Muscle layer of colon (tissue), 2 donors: ENCODE measurements at regions not wholly inside any gene's neighbourhood (a gene's known extent, or its start where the extent isn't known, plus 50 kb on each side); places are given as distances from the start of the nearest gene placed in this dataset.

Source experiments
- H3K27ac ChIP-seq: one replicate; pipeline ENCODE4 v1.7.0; 2013; ENCODE audit warnings: low read depth, mild to moderate bottlenecking, low read length, moderate library complexity
- H3K27me3 ChIP-seq, 2 donors: one replicate each; pipeline ENCODE4 v1.7.0; 2013; ENCODE audit warnings: low read length in 2 of 2, mild to moderate bottlenecking in 2 of 2; ENCODE audit not compliant: insufficient read depth in 2 of 2, control insufficient read depth in 1 of 2
- H3K36me3 ChIP-seq: one replicate; pipeline ENCODE4 v1.7.0; 2013; ENCODE audit warnings: mild to moderate bottlenecking, low read length; ENCODE audit not compliant: insufficient read depth
- H3K4me1 ChIP-seq: one replicate; pipeline ENCODE4 v1.7.0; 2013; ENCODE audit warnings: mild to moderate bottlenecking, low read length; ENCODE audit not compliant: insufficient read depth
- H3K4me3 ChIP-seq, 2 donors: one replicate each; pipeline ENCODE4 v1.7.0; 2013; ENCODE audit warnings: low read length in 2 of 2, low read depth in 1 of 2, mild to moderate bottlenecking in 1 of 2, moderate library complexity in 1 of 2
- H3K9ac ChIP-seq: one replicate; pipeline ENCODE4 v1.7.0; 2013; ENCODE audit warnings: low read length
- H3K9me3 ChIP-seq: one replicate; pipeline ENCODE4 v1.7.0; 2013; ENCODE audit warnings: mild to moderate bottlenecking, low read length
- donor health status: abdominal sarcoma.
- donor health status: Adenocarcinoma of cecum.

DNA sequence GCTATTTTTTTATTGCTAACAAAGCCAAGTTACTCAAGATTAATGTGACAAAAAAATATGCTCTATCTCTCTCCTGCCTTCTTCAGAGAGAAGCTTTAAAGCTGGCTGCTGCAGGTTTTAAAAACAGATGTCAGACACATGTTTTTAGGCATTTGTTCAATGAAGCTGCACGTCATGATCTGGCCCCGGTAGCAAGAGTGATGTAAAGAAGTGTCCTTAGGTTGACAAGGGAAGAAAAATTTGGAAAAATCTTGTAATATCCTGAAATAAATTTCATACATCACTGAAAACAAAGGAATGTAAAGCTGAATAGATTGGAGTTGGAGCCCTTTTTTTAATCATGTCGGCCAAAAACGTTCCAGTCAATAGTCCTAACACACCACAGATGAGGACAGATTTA lies 531.4 kb upstream of the NBEA start:
- H3K36me3 ChIP-seq = no peaks in the 10 kb centered on the region
- no peak overlapping the region for H3K9ac ChIP-seq
- no peak overlapping the region for H3K4me3 ChIP-seq
- H3K27me3 ChIP-seq = no peaks in the 10 kb centered on the region
- H3K9me3 ChIP-seq = no peaks in the 10 kb centered on the region
- H3K4me1 ChIP-seq = no peaks in the 10 kb centered on the region
- no peak overlapping the region for H3K27ac ChIP-seq

GRCh38 chr13:34411177-34411576 lies 530.9 kb upstream of the NBEA start:
- no peaks in the 10 kb centered on the region for H3K4me1 ChIP-seq
- no peaks in the 10 kb centered on the region for H3K36me3 ChIP-seq
- H3K27ac ChIP-seq = no peak overlapping the region
- H3K9me3 ChIP-seq = no peaks in the 10 kb centered on the region
- H3K4me3 ChIP-seq = no peak overlapping the region
- no peak overlapping the region for H3K9ac ChIP-seq
- no peaks in the 10 kb centered on the region for H3K27me3 ChIP-seq

GRCh38 chr13:34411894-34412293 lies 530.2 kb upstream of the NBEA start:
- H3K4me3 ChIP-seq = no peak overlapping the region
- H3K9me3 ChIP-seq = no peaks in the 10 kb centered on the region
- no peaks in the 10 kb centered on the region for H3K27me3 ChIP-seq
- H3K27ac ChIP-seq = no peak overlapping the region
- no peaks in the 10 kb centered on the region for H3K36me3 ChIP-seq
- H3K4me1 ChIP-seq = no peaks in the 10 kb centered on the region
- H3K9ac ChIP-seq = no peak overlapping the region

DNA sequence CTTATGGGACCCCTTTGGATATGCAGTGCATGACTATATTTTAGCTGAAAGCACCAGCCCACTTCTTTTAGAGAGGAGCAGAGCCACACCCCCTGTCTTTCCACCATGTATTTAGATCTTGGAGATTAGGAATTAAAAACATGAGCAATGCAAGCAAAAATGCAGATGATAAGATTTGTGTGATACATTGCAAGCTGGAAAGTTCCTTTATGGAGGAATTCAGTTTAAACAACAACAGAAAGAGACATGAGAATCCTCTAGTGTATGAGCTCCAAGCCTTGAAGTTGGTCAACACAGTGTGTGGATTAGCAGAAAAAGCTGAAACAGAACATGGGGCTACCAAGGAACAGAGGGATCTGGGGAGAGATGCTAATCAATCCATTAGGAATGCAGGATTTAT lies 529.8 kb upstream of the NBEA start:
- Histone ChIP-seq H3K9ac (no peak overlapping the region), H3K4me3 (no peak overlapping the region), H3K27me3 (no peaks in the 10 kb centered on the region), H3K9me3 (no peaks in the 10 kb centered on the region), H3K4me1 (no peaks in the 10 kb centered on the region), H3K36me3 (no peaks in the 10 kb centered on the region), H3K27ac (no peak overlapping the region)

GRCh38 chr13:34412817-34413375 lies 529.2 kb upstream of the NBEA start:
- Histone ChIP-seq H3K36me3 (no peaks in the 10 kb centered on the region), H3K9ac (no peak overlapping the region), H3K4me1 (no peaks in the 10 kb centered on the region), H3K4me3 (no peak overlapping the region), H3K27me3 (no peaks in the 10 kb centered on the region), H3K9me3 (no peaks in the 10 kb centered on the region), H3K27ac (no peak overlapping the region)

- Histone ChIP-seq H3K27me3 (no peaks in the 10 kb centered on the region), H3K9me3 (no peaks in the 10 kb centered on the region), H3K36me3 (no peaks in the 10 kb centered on the region), H3K4me1 (no peaks in the 10 kb centered on the region), H3K27ac (no peak overlapping the region), H3K9ac (no peak overlapping the region), H3K4me3 (no peak overlapping the region)
Measured at GRCh38 chr13:34413538-34414210, 528.4 kb upstream of the NBEA start.

GRCh38 chr13:34414616-34415015 lies 527.5 kb upstream of the NBEA start:
- no peaks in the 10 kb centered on the region for H3K27me3 ChIP-seq
- no peaks in the 10 kb centered on the region for H3K9me3 ChIP-seq
- H3K27ac ChIP-seq = no peak overlapping the region
- H3K36me3 ChIP-seq = no peaks in the 10 kb centered on the region
- H3K4me3 ChIP-seq = no peak overlapping the region
- H3K9ac ChIP-seq = no peak overlapping the region
- no peaks in the 10 kb centered on the region for H3K4me1 ChIP-seq

- no peaks in the 10 kb centered on the region for H3K36me3 ChIP-seq
- H3K4me1 ChIP-seq = no peaks in the 10 kb centered on the region
- H3K9me3 ChIP-seq = no peaks in the 10 kb centered on the region
- no peaks in the 10 kb centered on the region for H3K27me3 ChIP-seq
- no peak overlapping the region for H3K27ac ChIP-seq
- no peak overlapping the region for H3K4me3 ChIP-seq
- no peak overlapping the region for H3K9ac ChIP-seq
Measured at GRCh38 chr13:34416971-34417380, 525.1 kb upstream of the NBEA start.

DNA sequence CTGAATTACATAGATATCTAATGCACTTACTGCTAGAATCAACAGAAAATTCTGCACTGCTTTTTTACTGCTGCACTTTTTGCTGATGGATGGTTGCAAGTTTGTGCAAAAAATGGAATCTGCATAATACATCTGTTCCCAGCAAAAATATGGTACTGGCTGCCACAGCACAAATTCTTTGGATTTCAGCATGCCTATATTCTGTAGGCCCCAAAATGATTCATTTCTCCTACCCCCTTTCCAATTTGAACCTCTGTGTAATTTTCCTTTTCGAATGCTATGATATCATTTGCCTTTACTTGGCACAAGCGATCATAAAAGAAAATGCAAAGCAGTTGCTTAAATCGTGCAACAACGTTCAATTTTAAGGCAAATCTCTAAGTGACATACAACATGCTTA lies 524.2 kb upstream of the NBEA start:
- Histone ChIP-seq H3K9ac (no peak overlapping the region), H3K27ac (no peak overlapping the region), H3K4me3 (no peak overlapping the region), H3K4me1 (no peaks in the 10 kb centered on the region), H3K9me3 (no peaks in the 10 kb centered on the region), H3K27me3 (no peaks in the 10 kb centered on the region), H3K36me3 (no peaks in the 10 kb centered on the region)

DNA sequence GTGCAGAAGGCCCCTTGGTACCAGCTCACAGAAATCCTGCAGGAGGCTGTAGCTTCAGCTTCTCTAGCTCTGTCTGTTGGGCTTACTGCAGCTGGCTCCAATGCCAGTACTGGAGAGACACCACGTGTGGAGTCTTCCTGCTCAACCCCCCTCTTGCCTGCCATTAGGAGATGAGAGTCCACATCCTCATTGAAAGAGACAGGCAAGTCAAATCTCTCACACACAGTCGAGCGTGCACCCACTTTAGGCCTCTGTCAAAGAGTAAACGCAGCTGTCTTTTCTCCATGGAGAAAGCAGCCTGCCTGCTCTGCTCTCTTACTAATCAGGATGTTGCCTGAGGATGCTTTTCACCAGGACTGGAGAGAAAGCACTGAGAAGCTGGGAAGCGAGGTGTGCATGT lies 523.0 kb upstream of the NBEA start:
- Histone ChIP-seq H3K4me3 (no peak overlapping the region), H3K36me3 (no peaks in the 10 kb centered on the region), H3K27ac (no peak overlapping the region), H3K27me3 (no peaks in the 10 kb centered on the region), H3K9ac (no peak overlapping the region), H3K9me3 (no peaks in the 10 kb centered on the region), H3K4me1 (no peaks in the 10 kb centered on the region)

DNA sequence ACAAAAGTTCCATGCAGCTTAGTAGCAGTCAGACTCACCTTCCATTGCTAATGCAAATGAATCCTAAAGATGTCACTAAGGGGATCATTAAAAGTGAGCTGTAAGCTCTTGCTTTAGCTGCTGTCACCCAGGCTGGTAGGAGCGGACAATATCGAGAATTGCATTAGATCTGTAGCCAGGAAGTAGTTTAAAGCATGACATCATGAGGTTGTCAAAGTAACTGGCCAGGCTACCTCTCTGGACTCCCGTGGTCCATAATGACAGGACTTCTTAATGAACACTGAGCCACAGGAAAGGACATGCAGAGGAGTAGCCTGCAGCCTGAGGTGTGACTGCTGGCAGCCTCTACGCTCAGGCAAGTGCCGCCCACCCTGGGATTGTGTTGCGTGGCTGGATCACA lies 522.3 kb upstream of the NBEA start:
- Histone ChIP-seq H3K4me1 (no peaks in the 10 kb centered on the region), H3K4me3 (no peak overlapping the region), H3K9me3 (no peaks in the 10 kb centered on the region), H3K36me3 (no peaks in the 10 kb centered on the region), H3K27me3 (no peaks in the 10 kb centered on the region), H3K27ac (no peak overlapping the region), H3K9ac (no peak overlapping the region)

GRCh38 chr13:34420702-34421346 lies 521.2 kb upstream of the NBEA start:
- Histone ChIP-seq H3K4me3 (no peak overlapping the region), H3K9ac (no peak overlapping the region), H3K27me3 (no peaks in the 10 kb centered on the region), H3K9me3 (no peaks in the 10 kb centered on the region), H3K4me1 (no peaks in the 10 kb centered on the region), H3K27ac (no peak overlapping the region), H3K36me3 (no peaks in the 10 kb centered on the region)
